Right forelimb (tissue), 1 donor: ENCODE measurements at regions not wholly inside any gene's neighbourhood (a gene's known extent, or its start where the extent isn't known, plus 50 kb on each side); places are given as distances from the start of the nearest gene placed in this dataset.
"Not testable (repeated sequence)": the region's sequence is repeated elsewhere in the genome, so short reads cannot be mapped to it uniquely, and the experiment has no call there.

Experiments used
- DNase-seq: peaks from one replicate; pipeline ENCODE4 v3.0.0-alpha.2; 2018

DNA sequence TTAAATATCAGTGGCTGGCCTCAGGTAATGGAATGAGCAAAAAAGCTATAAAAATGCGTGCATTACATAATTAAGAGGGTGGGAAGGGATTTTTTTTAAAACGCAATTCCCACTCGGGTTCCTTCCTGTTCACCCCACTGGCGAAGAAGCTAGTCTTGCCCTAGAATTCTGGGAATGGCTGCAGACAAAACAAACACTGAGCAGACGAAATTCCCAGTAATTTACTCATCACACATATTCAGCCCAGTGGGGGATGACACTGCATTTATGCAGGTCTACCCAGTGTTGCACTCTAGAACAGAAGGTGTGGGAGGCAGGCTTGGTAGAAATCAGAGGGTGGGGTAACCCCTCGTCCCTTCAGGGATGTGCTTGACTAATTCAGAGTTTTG lies 2695.0 kb upstream of the DEFB115 start:
- no peak for DNase-seq

DNA sequence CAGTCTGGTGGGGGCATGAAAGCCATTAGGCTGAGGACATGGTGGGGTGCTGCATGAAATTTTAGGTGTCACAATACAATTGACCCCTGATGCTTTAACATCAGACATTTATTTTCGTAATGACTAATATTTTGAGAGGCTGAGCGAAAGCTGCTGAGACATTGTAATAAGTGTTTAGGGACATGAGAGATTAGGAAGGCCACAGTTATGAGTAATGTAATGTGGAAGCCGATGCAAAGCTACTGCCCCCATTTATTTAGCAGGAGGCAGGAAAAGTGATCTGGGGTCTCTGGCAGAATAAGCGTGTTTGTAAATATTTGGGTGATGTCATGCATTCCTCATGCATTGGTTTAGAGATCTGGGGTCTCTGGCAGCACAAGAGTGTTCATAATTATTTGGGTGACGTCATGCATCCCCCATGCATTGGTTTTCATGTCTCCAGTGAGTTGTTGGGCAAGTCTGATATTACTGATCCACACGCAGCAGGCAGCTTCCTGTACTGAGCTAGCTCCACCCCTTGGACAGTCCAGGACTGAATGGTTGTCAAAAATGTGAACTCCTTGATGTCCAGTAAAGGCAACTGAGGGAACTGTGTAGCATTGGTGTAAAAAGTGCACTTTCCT lies 2694.5 kb upstream of the DEFB115 start:
- not testable (repeated sequence) for DNase-seq

DNA sequence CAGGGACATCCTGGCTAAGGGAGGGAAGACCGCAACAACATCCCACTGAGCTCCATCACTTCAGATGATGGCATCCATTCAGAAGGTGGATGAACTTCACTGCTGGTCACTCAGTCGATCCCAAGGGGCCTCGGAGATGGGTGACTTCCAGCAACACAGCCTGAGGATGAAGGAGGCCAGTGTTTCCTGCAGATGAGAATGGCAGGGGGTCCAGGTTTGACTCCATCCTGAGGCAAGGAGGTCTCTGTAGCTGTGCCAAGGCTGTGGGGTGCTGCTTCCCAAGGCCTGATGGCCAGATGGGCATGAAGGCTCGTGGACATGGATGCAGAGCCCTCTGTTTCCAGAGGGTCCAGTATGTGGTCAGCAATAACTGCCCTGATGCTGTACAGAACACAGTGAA lies 2693.4 kb upstream of the DEFB115 start:
- not testable (repeated sequence) for DNase-seq

DNA sequence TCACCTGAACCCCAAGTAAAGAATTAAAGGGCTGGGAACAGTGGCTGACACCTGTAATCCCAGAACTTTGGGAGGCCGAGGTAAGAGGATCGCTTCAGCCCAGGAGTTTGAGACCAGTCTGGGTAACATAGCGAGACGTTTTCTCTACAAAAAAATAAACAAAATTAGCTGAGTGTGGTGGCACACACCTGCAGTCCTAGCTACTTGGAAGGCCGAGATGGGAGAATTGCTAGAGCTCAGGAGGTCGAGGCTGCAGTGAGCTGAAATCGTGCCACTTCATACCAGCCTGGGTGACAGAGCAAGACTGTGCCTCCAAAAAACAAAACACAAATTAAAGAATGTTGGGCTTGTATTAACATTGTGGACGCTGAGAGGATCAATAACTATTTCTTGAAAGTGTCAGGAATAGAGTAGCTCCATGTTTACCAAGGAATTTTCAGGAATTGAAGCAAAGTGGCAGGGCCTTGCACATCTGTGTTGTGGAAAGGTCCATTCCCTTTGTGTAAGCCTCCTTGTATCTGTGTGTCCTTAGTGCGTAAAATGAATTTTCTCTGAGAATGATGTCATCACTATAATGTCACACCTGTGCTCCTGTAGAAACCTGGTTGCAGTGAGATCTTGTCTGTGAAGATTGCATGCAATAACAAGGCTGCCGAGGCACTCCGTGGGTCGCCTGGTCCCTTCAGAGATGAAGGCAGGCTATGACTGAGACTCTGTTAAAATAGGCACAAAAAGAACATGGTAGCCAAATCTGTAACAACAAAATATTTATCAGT lies 2692.6 kb upstream of the DEFB115 start:
- DNase-seq, result not testable (repeated sequence)

DNA sequence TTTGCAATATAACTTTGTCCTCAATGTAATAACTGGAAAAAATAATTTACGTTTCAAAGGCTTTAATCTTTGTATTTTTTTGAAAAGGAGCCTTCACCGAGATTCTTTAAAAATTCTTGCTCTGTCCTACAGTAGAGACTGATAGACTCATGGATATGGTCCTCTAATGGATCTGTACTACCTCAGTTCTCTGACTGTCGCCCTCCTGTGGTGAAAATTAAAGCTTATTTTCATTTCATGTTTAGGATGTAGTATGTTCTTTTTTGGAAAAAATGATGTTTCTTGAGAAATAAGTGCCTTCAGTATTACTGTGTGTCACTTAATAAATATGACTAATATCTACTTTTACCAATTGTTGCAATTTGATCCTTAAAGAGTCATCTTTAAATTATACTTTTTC lies 2681.5 kb upstream of the DEFB115 start:
- DNase-seq, result not testable (repeated sequence)

DNA sequence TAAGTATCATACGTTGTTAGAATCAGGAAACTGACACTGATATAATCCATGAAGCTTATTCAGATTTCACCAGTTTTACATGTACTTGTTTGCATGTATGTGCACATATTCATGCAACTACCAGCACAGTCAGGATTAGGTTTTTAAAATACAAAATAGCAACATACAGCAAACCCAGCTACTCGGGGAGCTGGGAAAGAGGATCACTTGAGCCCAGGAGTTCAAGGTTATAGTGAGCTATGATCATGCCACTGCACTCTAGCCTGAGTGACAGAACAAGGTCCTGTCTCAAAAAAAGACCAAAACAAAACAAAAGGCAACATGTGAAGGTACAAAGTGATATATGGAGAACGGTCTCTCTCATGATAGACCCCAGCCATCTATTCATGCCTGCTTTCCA lies 2665.8 kb upstream of the DEFB115 start:
- DNase-seq, result not testable (repeated sequence)

DNA sequence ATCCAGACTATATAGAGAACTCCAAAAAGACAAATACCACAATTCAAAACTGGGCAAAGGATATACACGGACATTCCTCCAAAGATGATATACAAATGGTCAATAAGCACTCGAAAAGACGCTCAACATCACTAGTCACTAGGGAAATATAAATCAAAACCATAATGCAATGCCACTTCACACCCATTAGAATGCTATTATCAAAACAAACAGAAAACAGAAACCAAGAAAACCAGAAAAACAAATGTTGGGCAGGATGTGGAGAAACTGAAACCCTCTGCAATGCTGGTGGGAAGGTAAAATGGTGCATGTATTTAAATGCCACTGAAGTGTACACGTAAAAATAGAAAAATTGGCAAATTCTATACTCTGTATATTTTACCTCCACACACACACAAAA lies 2664.1 kb upstream of the DEFB115 start:
- DNase-seq, result not testable (repeated sequence)

DNA sequence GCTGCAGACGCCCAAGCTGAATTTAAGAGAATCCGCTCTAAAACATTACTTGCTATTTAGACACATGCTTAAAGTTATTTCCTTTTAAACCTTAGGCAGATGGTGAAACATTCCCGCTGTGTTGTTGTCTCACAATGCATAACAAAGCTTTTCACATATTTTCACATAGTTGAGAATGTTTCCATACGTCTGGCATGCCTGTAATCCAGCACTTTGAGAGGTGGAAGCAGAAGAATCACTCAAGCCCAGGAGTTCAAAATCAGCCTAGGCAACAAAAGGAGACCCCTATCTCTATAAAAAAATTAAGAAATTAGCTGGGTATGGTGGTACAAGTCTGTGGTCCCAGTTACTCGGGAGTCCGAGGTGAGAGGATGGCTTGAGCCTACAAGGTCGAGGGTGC lies 2663.0 kb upstream of the DEFB115 start:
- not testable (repeated sequence) for DNase-seq

DNA sequence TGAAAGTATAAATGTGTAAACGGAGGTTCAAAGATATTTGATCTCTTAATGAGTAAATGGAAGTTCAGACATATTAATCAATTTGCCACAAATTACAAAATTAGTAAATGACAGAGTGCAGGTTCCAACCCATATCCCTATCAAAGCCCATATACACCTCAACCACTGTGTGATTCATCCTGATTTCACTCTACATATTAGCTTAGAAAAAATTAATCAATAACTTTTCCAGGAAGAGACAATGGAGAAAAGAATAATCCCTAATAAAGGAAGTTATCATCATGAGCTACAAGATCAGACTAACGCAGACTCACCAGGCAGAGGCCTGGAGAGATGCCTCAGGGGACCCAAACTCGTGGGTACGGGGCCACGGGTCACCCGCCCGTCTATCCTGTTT lies 2655.5 kb upstream of the DEFB115 start:
- not testable (repeated sequence) for DNase-seq

DNA sequence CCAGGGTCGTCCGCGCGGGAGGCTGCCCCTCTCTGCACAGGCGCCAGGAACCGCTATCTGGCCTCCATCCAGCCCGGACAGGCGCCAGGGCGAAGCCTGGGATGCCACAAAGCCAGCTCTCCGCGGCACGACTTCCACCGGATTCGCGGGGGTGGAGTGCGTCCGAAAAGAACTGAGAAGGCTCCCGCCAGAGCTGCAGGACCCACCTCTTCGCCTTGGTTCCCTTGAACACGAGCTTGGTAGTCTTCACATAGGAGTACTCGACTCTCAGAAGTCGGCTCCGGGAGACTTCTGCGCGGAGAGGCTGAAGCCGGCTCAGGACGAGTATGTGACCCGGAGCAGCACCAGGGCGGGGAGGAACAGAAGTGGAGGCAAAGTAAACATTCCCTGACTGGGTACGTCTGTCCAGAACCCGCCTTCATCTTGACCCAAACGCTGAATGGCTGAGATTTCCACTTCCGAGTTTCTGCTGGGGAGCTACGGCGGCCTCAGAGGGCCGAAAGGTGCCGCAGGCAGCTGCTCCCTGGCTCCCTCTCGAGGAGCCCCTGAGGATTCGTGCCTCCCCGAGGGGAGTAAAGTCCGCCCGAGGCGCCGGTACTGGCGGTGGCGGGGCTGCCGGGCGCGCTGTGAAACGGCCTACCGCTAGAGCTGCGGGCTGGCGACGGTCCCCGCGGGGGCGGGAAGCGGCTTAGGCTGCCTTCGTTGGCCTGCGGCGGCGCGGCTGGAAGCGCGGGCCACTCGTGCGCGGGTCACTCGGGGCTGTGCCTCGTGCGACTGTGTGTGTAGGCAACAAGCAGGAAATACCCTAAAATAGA lies 2654.9 kb upstream of the DEFB115 start:
- DNase-seq, result peak; percentile 88

DNA sequence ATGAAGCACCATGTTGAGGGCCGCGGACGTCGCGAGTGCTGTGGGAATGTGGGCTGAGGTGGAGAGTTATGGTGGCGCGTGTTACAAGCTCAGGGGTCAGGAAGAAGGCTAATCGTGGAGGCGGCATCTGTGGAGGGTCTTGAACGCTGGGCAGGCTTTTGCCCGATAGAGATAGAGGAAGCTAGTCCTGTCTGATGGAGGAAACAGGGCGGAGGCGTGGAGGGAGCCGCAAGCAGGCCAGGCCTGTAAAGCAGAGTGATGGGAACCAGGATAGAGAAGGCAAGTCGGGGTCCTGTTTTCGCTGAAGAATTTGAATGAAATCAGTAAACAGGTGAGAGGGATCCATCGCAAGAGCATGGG lies 2654.3 kb upstream of the DEFB115 start:
- not testable (repeated sequence) for DNase-seq

DNA sequence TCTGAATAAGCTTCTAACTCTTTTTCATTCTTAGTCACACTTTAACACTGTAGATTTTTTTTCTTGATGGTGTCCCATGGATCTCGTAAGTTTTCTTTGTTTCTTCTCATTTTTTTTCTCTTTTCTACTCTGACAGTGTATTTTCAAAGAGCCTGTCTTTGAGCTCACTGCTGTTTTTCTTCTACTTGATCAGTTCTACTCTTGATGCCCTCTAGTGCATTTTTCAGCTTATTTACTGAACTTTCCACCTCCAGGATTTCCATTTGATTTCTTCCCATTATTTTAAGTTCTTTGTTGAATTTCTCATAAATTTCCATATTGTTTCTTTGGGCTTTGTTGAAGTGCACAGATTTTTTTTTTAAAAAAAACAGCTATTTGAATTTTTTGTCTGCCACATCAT lies 2641.1 kb upstream of the DEFB115 start:
- no peak for DNase-seq

DNA sequence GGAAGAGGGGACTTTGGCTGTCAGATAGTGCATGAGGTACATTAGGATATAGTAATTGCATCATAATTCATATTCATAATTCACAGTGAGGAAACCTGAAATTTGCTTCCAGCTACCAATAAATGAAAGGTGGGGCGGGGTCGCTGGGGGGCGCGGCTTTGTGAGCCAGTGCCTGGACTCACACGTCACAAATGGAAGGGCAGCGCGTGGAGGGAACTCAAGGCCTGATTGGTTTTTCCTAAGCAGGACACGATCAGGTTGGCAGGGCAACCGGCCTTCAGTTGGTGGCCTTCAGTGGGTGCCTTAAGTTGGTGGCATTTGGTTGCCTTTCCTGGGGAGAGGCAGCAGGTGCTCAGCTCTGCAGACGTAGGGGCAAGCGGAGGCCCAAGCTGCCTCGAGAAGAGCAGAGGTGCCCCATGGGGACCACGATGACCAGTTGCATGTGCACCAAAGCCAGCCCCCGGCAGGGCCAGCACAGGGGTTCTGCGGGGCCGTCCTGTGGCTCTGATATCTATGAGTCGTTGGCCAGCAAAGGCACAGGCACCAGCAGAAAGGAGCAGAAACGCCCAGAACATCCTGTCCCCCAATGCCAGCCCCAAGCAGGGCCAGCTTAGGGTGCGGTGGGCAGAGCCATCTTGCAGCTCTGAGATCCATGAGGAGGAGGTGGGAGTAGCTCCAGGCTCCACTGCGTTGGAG lies 2637.4 kb upstream of the DEFB115 start:
- not testable (repeated sequence) for DNase-seq

DNA sequence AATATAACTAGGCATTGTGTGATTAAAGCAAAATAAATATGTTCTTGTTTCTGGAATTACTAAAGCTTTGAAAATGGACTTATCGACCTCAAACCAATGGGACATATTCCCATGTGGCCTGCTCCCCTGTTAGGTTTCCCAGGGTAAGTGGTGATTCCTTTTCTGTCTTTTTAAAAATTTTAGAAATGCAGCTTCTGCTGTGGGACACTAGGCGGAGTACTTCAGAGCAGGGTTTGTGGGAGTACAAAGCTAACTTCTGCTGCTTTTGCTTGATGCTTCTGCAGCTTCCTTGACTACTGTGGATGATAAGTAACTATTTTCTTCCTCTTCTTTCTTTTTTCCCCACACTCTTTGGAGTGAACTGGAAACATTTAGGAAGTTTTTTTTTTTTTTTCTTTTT lies 2632.4 kb upstream of the DEFB115 start:
- DNase-seq, result not testable (repeated sequence)

DNA sequence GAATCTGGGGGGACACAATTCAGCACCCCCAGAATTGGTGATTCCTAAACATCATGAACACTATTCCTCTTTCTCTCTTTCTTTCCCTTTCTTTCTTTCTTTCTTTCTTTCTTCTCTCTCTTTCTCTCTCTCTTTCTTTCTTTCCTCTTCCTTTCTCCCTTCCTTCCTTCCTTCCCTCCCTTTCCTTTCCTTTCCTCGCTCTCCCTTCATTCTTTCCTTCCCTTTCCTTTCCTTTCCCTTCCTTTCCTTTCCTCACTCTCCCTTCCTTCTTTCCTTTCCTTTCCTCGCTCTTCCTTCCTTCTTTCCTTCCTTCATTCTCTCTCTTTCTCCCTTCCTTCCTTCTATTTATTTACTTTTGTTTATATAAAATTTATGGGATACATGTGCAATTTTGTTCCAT lies 2616.6 kb upstream of the DEFB115 start:
- DNase-seq, result not testable (repeated sequence)
